Sigmoid colon (tissue), 3 donors: ENCODE measurements at regions not wholly inside any gene's neighbourhood (a gene's known extent, or its start where the extent isn't known, plus 50 kb on each side); places are given as distances from the start of the nearest gene placed in this dataset.

Experiments
- POLR2A ChIP-seq, 2 donors: fragments of 450-650 bp; IDR thresholded peaks; one replicate each; pipeline ENCODE4 v1.6.1; 2016; ENCODE audit warnings: antibody characterized with exemption in 2 of 2, mild to moderate bottlenecking in 2 of 2, moderate library complexity in 2 of 2
- TF ChIP-seq, protein P1 (sequence below), 4 experiments: fragments of 450-650 bp in 3 of 4; fragments of 200-600 bp in 1 of 4; IDR thresholded peaks; one replicate each; pipeline ENCODE4 v1.5.1; 2016 to 2019; ENCODE audit warnings: antibody characterized with exemption in 4 of 4, mild to moderate bottlenecking in 3 of 4, moderate library complexity in 2 of 4

DNA sequence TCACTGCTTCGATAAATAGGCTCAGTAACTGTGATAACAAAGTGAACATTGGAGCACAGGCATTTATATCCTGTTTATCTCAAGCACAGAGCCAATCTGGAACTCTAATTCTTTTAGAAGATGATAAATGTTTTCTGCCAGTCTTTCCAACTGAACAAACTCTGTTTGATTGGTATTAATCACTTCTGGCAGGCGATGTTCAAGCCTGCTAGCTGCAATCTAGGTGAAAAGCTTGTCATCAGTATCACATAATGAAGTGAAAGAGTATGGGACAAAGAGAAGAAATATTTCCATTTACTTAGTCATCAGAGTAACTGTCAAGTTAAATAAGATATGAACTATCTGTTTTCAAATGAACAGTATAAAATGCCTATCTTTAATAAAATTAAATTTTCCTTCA lies 577.3 kb downstream of the VGLL3 start:
- TF ChIP-seq, protein P1, sequence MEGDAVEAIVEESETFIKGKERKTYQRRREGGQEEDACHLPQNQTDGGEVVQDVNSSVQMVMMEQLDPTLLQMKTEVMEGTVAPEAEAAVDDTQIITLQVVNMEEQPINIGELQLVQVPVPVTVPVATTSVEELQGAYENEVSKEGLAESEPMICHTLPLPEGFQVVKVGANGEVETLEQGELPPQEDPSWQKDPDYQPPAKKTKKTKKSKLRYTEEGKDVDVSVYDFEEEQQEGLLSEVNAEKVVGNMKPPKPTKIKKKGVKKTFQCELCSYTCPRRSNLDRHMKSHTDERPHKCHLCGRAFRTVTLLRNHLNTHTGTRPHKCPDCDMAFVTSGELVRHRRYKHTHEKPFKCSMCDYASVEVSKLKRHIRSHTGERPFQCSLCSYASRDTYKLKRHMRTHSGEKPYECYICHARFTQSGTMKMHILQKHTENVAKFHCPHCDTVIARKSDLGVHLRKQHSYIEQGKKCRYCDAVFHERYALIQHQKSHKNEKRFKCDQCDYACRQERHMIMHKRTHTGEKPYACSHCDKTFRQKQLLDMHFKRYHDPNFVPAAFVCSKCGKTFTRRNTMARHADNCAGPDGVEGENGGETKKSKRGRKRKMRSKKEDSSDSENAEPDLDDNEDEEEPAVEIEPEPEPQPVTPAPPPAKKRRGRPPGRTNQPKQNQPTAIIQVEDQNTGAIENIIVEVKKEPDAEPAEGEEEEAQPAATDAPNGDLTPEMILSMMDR (IDR thresholded peaks at IDR 0.05), result no peak
- no peak for TF ChIP-seq POLR2A (IDR thresholded peaks at IDR 0.05)
